ENCODE measurements at regions not wholly inside any gene's neighbourhood (a gene's known extent, or its start where the extent isn't known, plus 50 kb on each side); places are given as distances from the start of the nearest gene placed in this dataset.

DNA sequence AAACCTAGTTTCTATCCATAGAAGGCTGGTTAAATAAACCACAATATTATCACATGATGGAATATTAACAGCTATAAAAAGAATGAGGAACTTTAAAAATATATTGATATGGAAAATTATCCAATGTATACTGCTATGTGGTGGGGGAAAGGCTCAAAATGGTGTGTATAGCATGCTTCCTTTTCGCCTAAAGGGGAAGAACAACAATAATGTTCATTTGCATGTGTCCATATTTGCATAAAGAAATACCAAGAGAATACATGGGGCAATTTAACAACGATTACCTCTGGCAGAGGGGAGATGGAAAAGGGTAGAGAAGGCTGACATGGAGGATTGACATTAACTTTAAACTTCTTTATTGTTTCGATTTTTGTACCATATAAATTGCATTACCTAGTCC is 121.3 kb upstream of the PARP11 start:
- DNase-seq (ENCODE audit: low read depth in 2 of 2): no peak

DNA sequence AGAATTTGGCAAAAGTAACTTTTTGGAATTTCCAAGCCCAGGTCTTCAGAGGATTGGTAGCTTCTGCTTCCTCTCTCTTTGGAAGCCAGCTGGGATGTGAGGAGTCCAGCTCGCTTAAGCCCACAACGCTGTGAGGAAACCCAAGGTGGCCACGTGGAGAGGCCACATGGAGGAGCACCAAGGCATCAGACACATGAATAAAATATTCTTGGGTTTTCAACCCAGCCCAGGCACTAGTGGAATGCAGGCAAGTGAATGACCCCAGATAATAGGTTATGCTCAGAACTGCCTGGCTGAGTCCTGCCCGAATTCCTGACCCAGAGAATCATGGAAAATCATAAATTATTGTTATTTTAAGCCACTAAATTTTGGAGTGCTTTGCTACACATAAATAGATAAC is 119.7 kb upstream of the PARP11 start:
- no peak for DNase-seq (ENCODE audit: low read depth in 2 of 2)

DNA sequence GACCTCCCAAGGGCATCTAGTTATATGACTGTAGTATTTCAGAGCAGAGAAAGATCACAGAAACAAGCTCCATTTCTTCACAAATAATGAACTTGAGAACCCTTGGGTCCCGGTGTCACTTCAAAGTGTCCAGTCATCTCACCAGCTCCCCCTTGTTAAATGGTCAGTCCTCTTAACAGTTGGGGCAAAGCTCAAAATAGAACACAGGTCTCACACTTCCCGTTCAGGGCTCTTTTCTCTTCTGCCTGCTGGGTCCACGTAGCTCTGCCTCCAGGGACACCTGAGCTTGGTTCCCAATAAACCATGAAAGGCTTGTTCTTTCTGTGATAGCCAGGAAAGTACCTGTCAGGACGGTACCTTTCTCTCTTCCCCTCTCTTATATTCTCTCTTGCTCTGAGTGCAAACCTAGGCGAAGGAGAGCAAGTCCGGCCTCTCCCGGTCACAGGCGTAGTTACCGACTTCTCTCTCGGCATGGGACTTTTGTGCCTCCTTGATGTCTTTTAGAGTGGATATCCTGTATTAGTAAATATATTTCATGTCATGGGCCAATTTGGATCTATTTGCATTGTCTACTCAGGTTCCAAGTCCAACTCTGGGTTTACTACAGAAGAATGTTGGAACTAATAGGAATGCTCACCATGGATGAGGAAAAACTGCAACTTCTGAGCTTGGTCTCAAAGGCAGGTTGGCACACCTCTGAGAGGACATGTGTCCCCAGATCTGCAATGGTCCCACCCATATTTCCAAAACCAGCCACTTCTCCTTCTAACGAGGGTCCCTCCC is 118.8 kb upstream of the PARP11 start:
- DNase-seq (ENCODE audit: low read depth in 2 of 2): no peak

DNA sequence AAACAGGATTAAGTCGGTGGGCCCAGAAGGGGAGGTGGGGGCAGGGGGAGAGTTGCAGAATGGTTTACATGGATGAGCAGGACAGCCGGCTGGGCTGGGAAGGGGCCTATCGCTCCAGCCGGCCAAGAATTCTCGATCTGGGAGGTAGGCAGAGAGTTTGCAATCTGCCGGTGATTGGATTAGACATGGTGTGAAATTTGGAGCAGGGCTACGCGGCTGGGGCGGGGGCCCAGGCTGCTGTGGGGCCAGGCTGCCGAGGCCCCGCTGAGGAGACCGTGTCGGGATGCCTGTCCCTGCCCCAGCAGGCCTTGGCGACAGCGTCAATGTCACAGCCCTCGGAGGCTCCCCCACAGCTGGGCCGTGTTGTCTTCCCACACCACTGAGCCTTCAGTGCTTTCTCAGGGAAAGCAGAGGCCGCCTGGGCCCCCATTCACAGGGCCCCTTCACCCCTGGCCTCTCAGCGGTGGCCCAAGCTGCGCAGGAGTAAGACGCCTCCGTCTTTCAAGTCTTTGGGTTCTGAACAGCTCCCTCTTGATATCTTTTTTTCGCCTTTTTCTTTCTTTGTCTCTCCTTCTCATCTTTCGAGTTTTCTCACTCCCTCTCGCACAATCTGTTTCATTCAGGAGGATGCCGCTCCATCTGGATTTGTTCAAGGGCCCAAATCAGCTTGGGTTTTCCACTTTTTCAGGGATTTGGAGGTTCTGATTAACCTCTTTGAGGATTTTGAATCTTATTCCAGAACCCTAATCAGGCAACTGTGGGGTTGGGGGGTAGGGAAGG is 117.5 kb upstream of the PARP11 start:
- DNase-seq (ENCODE audit: low read depth in 2 of 2): no peak

DNA sequence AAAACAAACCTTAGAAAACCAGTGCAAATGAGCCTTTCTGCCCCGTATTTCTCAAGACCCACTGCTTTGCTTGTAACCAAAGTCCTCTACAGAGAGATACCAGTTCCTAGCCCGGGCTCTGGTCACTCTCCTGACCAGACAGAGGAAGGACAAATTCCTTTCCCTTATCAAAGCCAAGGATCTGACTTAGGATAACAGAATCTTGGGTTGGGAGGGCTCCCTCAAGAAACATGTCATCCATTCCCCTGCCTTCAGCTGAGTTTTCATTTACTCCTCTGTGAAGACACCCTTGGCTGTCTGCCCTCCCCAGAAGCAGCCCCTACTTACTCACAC is 116.0 kb upstream of the PARP11 start:
- no peak for DNase-seq (ENCODE audit: low read depth in 2 of 2)

DNA sequence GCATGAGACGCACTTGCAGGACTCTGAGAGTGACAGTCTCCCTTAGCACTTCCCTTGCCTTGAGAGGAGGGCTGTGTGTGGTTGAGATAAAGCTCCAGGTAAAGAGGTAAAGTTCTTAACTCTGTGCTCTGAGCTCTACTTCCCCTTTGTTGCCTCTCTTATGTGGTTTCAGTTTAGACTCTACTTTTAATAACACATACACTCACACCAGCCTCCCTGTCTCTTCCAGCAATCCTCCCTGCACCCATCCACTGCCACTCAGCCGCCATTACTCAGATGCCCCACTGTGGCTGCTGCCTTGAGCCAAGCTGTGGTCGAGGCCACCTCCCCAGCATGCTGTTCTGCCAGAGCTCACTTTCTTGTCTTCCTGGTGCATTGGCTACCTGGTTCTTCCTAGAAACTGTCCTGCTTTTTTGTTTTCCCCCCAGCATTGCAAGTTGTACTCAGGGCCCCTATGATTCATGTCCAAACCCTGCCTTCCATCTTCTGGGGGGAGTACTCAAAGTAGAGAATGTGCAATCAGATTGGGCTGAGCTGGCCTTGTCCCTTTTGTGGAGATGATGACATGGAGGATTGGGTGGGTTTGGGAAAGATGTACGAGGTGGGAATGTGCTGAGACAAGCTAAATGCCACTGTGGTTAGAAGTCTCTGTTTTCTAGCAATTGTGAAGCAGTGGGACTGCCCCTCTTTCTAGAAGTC is 115.5 kb upstream of the PARP11 start:
- no peak for DNase-seq (ENCODE audit: low read depth in 2 of 2)

DNA sequence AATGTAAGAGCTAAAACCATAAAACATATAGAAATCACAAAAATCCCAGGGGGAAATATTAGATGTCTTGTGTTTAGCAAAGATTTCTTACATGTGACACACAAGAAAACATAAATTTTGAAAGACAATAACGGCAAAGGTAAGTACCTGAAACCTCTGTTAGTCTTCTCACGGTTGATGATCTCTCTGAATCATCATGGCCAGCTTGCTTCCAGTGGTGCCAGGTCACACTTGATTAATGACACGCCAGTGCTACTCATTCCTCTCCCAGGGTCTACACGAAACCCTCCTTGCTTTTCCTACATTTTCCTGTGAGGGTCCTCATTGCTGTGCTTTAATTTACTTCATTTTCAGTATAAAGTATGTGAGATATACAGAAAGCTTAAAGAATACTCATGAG is 114.4 kb upstream of the PARP11 start:
- DNase-seq (ENCODE audit: low read depth in 2 of 2): no peak

DNA sequence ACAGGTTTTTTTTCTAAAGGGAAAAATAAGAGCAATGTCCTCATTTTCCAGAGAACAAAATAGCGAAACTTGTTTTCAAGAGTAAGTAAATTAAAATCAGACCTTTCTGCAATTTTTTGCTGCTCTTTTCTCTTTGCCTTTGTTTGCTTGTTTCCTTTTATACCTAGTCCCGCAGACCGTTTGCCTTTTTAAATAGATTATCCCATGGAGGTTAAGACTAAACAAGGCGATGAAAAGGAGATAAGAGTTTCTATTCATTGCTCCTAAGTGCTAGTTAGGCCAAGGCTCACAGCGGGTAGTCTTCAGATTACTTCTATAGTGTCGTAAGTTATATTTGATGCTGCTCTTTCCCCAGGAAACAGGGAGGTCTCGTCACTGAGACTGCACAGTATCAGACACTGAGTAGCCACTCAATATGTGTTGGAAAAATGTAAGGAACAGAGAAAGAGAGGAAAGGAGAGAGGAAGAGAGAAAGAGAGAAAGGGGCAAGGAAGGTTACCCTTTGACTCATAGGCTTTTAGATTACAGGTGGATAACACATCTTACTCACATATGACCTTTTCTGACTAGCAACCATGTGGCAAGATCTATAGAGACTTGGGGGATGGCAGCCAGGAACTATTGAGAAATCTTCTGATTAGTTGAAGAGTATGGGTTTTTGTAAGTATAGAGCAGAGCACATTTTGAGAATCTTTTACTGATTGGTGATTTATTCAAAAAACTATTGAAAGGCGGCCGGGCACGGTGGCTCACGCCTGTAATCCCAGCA is 107.5 kb upstream of the PARP11 start:
- DNase-seq (ENCODE audit: low read depth in 2 of 2): no peak

DNA sequence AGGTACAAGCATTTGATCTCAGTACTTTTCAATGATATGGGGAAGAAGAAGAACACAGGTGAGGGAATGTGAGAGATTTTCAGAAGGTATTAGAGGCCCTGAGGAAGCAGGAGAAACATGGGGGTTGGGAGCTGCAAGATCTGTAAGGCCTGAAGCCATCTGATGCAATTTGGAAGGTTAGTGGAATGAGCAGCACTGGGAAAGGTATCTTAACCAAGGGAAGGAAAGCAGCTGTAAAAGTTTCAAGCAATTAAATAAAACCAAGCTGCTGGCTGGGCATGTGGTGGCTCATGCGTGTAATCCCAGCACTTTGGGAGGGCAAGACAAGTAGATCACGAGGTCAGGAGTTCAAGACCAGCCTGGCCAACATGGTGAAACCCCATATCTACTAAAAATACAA is 104.4 kb upstream of the PARP11 start:
- DNase-seq (ENCODE audit: low read depth in 2 of 2): no peak

DNA sequence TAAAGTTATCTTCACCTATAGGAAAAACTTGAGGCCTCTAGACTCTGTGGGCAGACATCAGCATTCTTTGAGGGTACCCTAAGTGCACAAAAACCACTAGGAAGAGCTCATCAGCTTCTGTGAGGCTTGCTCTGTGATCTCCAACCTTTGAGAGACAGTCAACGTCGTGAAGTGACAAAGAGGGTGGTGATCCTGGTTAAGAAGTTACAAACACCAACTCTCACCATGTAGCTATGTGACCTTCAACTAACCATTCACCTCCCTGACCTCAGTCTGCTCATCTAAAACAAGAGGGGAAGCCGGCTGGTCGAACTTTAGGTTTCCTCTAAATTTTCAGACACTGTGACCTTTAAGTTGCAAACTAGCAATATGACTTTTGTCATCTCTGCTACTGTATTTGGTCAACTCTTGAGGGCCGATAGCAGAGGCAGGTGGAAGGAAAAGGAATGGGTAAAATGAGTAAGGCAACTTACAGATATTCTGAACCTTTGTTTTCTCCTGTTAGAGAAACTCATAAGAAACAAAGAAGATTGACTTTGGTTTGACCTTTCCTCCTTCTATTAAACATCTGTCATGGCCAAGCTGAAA is 103.2 kb upstream of the PARP11 start:
- no peak for DNase-seq (ENCODE audit: low read depth in 2 of 2)

DNA sequence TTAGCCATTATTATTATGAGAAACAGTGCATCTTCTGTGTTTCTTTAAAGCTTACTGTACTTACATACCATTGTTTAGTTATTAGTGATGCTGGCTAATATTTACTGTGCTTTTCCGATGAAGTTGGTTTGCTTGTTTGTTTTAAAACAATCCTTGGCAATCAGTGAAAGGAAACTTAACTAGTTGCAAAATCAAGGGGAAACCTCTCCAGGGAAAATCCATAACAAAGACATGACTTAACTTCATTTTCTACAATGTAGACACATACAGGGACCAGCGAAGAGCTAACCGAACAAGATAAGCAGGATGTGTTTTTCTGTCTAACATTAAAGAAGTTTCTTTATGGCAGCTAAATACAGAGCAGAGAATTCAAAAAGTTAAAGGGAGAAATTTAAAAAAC is 102.5 kb upstream of the PARP11 start:
- DNase-seq (ENCODE audit: low read depth in 2 of 2): no peak

DNA sequence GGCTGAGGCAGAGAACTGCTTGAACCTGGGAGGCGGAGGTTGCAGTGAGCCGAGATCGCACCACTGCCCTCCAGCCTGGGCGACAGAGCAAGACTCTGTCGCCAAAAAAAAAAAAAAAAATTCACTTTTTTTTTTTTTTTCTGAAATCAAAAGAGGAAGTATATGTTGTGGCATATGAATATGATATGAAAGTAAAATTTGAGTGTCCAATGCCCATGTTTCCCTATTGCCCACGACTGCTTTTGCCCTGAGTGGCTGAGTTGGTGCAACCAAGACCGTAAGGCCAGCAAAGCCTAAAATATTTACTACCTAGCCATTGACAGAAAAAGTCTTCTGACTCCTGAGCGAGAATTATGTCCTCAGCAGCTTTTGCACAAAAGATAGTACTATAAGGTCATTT is 101.7 kb upstream of the PARP11 start:
- DNase-seq (ENCODE audit: low read depth in 2 of 2): no peak

DNA sequence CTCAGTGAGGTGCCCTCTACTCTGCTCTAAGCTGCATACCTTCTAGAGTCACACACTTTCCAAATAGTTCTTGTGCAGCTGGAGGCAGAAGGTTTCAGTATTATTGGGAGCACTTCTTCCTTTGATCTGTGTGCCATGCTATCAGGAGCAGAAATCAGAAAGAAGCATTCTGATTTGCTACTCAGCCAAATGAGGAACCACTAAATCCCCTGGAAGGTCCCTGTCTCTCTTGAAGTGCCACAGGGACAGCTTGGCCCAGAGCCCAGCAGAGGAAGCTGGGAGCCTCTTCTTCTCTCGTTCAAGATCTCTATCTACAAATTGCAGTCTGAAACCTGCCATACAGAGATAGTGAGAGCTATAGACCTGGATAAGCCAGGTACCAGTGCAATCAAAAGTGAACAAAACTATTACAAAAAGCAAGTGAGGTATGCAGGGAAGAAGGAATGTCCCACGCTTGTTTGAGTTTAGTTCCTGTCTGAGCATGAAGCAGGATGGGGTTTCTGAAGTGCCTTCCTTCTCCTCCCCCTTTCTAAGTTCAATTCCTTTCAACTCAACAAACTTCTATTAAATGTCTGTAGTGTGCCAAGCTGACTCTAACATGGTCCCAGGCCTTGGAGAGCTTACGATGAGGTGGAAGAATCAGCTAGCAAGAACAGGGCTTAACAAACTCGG is 100.9 kb upstream of the PARP11 start:
- no peak for DNase-seq (ENCODE audit: low read depth in 2 of 2)

DNA sequence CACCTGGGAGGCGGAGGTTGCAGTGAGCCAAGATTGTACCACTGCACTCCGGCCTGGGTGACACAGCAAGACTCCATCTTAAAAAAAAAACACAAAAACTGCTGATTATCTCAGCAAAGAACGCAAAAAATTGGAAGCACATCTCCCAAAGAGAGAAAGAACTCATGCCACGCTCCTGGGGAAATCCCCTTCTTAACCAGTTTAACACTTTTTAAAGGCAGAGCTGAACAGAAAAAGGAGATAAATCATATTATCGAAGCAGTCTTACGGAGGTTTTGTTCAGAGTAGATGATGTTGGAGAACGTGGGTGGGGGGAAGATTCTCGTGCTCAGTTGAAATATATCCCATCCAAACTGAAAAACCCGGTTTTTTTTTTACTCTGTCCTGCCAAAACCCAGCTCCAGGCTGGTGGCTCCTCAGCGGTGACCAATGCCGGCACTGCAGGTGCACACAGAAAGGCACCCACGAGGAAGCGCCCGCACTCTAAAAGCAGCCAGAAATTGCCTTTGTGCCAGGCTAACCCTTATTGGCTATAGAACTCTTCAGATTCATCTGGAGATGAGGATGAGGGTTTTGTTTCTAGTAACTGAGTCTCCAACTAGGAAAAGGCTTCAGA is 100.2 kb upstream of the PARP11 start:
- no peak for DNase-seq (ENCODE audit: low read depth in 2 of 2)

DNA sequence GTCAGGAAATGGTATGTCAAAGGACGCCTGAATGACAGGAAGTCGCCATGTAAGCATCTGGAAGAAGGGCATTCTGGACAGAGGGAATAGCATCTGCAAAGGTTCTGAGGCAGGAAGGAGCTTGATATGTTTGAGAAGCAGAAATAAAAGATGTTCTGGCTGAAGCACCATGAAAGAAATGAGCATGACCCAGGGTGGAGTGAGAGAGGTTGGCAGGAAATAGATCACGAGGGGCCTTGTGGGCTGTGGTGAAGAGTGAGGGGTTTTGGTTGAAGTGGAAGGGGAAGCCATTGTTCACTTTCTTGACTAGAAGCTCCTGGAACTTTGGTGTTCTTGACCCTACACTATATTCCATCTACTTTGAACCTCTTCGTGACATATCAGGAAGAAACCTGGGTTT is 99.4 kb upstream of the PARP11 start:
- no peak for DNase-seq (ENCODE audit: low read depth in 2 of 2)

DNA sequence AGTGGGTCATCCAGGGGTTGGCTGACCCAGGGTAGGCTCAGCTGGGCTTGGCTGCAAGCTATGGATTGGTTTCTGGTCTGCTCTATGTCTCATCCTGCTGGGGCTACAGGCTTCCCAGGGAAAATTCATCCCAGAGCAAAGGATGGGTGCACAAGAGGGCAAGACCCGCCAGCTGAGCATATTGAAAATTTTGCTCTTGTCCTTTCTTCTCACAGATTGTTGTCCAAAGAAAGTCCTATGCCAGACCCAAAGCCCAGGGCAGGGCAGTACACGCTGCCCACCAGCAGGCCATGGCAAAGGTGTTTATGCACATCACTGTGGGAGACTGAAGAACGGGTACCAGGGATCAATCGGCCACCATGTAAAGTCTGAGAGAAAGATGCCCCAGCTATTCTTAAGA is 95.3 kb upstream of the PARP11 start:
- DNase-seq (ENCODE audit: low read depth in 2 of 2): no peak

DNA sequence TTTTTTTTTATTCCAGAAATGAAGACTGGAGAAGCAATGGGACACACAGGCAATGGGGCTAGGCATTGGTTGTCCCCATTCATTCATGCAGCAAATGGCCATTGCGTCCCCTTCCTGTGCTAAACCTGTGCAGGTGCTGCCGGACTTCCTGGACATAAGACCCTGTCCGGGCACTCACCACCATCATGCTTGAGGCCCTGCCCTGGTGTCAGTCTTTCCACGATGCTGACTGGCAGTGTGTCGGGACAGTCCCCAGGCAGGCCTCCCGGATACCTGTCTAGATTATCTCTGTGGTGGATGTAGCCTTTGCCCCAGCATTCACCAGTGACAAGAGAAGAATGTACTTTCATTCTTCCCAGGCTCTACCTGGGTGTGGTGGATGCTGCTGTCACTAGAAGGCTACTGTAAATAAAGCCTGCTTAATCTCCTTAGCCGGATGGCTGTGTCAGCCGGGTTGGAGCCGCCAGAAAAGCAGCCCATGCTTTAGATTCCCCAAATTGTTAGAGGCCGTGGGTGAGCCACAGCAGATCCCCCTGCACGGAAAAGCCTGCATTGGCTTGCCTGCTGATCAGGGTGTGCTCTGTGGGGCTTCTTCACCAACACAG is 94.5 kb upstream of the PARP11 start:
- DNase-seq (ENCODE audit: low read depth in 2 of 2): no peak

DNA sequence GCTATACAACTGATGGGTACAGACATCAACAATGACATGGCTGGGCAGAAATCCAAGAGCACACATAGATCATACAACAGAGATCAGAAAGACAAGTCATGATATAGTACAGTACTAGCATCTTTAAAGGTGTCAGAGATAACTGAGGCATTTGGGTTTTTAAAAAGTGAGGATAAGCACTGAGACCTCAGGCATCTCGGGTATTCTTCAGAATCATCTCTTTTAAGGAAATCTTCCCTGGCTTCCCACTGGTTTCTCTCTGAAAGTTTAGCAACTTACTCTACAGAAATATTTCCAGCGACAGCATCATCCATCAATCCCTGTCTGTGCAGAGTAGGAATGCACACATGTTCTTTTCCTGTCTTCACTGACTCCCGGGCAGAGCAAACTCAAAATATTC is 93.2 kb upstream of the PARP11 start:
- DNase-seq (ENCODE audit: low read depth in 2 of 2): no peak

DNA sequence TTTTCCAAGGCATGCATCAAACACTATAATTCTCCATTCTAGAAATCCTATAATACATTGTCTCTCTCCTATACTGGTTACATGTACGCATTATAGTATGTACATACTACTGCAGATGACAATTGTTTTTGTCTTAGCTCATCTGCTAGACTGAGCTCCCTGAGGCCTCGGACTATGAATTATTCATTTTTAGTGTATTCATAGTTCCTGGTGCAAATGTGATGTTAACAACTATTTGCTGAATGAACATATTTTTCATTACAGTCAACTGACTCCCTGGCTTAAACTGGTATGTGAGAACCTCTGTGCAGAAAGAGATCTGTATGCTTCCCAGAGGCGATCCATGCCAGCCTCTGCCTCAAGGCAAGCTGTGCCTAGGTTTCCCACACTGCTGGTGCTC is 91.8 kb upstream of the PARP11 start:
- DNase-seq (ENCODE audit: low read depth in 2 of 2): no peak

DNA sequence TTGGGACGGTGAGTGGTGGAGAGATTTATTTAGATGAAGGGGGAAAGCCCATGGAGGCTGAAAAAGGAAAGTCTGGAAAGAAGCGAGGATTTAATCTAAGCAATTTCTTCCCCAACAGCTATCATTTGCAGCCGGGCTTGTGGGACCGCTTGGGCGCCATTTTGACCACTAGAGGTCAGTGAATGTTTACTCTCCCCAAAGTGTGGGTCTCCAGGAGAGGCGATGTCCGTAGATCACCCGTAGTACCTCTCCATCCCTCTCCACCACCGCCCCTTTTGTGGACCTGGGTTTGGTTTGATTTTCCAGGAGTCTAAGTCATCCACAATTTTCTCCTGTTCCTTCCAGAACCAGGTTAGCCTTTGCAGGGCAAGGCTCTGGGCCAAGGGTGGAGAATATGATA is 91.2 kb upstream of the PARP11 start:
- DNase-seq (ENCODE audit: low read depth in 2 of 2): no peak

Data from fibroblast of skin of left biceps (primary cell).